Lower lobe of right lung (tissue), 2 donors: ENCODE measurements at regions not wholly inside any gene's neighbourhood (a gene's known extent, or its start where the extent isn't known, plus 50 kb on each side); places are given as distances from the start of the nearest gene placed in this dataset.

Source experiments
- ATAC-seq, 2 donors: fragments of 200-7000 bp; cut with Tn5 transposase; one replicate each; pipeline ENCODE4 v1.9.1; 2020 to 2022; ENCODE audit warnings: mild to moderate bottlenecking in 2 of 2, moderate library complexity in 2 of 2
- DNase-seq: peaks from one replicate; pipeline ENCODE4 v3.0.0-alpha.2; 2020
- H3K27ac ChIP-seq: fragments of 200-600 bp; one replicate; pipeline ENCODE4 v1.8.0; 2022
- H3K27me3 ChIP-seq: fragments of 200-600 bp; one replicate; pipeline ENCODE4 v1.8.0; 2022; ENCODE audit warnings: low read depth
- H3K36me3 ChIP-seq: fragments of 200-600 bp; one replicate; pipeline ENCODE4 v1.8.0; 2022; ENCODE audit warnings: mild to moderate bottlenecking
- H3K4me1 ChIP-seq: fragments of 200-600 bp; one replicate; pipeline ENCODE4 v1.8.0; 2022
- H3K4me3 ChIP-seq: fragments of 200-600 bp; one replicate; pipeline ENCODE4 v1.8.0; 2022; ENCODE audit warnings: mild to moderate bottlenecking
- H3K9me3 ChIP-seq: fragments of 200-600 bp; one replicate; pipeline ENCODE4 v1.8.0; 2022
- CTCF ChIP-seq: fragments of 200-600 bp; IDR thresholded peaks from one replicate; pipeline ENCODE4 v1.8.0; 2022; ENCODE audit warnings: antibody characterized with exemption, mild to moderate bottlenecking
- intact Hi-C: fragments of 100-400 bp; cut with DNase I; formaldehyde crosslinking; loops from one replicate; pipeline ENCODE4 v1.11.0; 2022
- donor health status: DM: no; HTN: yes; CAD: no; lungs with severe emphysema.

- ATAC-seq (no peak), DNase-seq (no peak)
- no peak for TF ChIP-seq CTCF
- H3K27ac ChIP-seq = no peak overlapping the region
- H3K9me3 ChIP-seq = no peaks in the 10 kb centered on the region
- no peaks in the 10 kb centered on the region for H3K27me3 ChIP-seq
- no peaks in the 10 kb centered on the region for H3K4me1 ChIP-seq
- H3K4me3 ChIP-seq = no peak overlapping the region
- H3K36me3 ChIP-seq = no peaks in the 10 kb centered on the region
- intact Hi-C loops = no loop called here
Measured at GRCh38 chr2:214674278-214674677, 135.2 kb downstream of the BARD1 start.

- no peak overlapping the region for H3K4me3 ChIP-seq
- no peak overlapping the region for H3K27ac ChIP-seq
- intact Hi-C loops = no loop called here
- no peak for TF ChIP-seq CTCF
- H3K4me1 ChIP-seq = no peaks in the 10 kb centered on the region
- no peaks in the 10 kb centered on the region for H3K9me3 ChIP-seq
- H3K27me3 ChIP-seq = no peaks in the 10 kb centered on the region
- DNase-seq = no peak
- no peaks in the 10 kb centered on the region for H3K36me3 ChIP-seq
- no peak for ATAC-seq
Measured at GRCh38 chr2:214671319-214671885, 138.1 kb downstream of the BARD1 start.

DNA sequence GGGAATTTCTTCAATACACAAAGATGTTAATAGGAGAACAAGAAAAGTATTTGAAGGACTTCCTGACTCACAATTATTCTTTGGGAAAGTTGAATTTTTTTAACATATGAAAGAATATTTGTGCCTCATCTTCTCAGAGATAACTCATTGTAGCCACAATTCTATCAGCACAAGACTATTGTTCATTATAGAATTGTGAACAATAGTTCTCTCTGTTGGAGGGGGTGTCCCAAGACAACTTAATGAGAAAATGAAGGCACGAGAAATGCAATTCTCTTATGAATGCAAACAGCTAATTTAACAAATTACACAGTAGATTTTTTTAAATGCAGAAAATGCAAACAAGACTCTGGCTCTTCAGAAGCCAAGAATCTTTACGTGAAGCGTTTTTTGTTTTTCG lies 157.0 kb downstream of the BARD1 start:
- Histone ChIP-seq H3K27ac (no peak overlapping the region), H3K36me3 (no peaks in the 10 kb centered on the region), H3K27me3 (no peaks in the 10 kb centered on the region), H3K4me1 (no peaks in the 10 kb centered on the region), H3K9me3 (no peaks in the 10 kb centered on the region), H3K4me3 (no peak overlapping the region)
- intact Hi-C loops = no loop called here
- no peak for DNase-seq
- ATAC-seq = no peak
- no peak for TF ChIP-seq CTCF

GRCh38 chr2:214651451-214651850 lies 158.0 kb downstream of the BARD1 start:
- H3K4me3 ChIP-seq = no peak overlapping the region
- TF ChIP-seq CTCF = no peak
- no peak for ATAC-seq

DNA sequence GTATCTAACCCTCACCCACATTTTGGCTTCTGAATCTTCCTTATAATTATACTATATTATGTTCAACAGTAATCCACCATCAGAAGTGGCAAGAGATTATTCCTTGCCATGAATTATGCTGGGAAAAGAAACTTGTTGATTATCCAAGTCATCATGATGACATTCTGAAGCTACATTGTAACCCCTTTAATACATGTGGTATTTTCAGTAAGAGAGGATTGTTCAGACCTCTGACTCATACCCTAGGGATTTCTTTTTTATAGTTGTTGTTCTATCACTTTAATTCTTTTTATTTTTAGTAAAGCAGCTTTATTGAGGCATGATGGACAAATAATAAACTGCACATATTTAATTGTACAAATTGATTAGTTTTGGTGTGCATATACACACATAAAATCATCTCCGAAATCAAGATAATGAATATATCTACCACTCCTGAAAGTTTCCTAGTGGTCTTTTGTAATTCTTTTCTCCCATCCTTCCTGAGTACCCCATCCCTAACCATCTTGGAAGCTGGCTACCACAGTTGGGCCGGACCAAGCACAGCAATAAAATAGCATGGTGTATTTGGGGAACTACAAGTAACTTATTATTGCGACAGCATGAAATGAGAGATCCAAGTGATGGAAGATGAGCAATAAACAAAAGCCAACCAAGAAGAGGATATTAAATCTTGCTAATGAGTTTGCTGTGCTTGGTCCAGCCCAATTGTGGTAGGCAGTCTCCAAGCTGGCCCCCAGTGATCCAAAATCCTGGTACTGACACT lies 159.9 kb downstream of the BARD1 start:
- intact Hi-C loops = no loop called here
- Histone ChIP-seq H3K27ac (no peak overlapping the region), H3K4me3 (no peak overlapping the region), H3K36me3 (no peaks in the 10 kb centered on the region), H3K4me1 (no peaks in the 10 kb centered on the region), H3K27me3 (no peaks in the 10 kb centered on the region), H3K9me3 (no peaks in the 10 kb centered on the region)
- no peak for ATAC-seq
- no peak for DNase-seq
- no peak for TF ChIP-seq CTCF

More at GRCh38 chr2:214651451-214651850, 158.0 kb downstream of the BARD1 start:
- H3K27me3 ChIP-seq = no peaks in the 10 kb centered on the region
- H3K9me3 ChIP-seq = no peaks in the 10 kb centered on the region
- H3K36me3 ChIP-seq = no peaks in the 10 kb centered on the region
- DNase-seq = no peak
- H3K4me1 ChIP-seq = no peaks in the 10 kb centered on the region
- H3K27ac ChIP-seq = no peak overlapping the region
- intact Hi-C loops = no loop called here
